Medulla oblongata (tissue), 1 donor: ENCODE measurements at regions not wholly inside any gene's neighbourhood (a gene's known extent, or its start where the extent isn't known, plus 50 kb on each side); places are given as distances from the start of the nearest gene placed in this dataset.
"Not testable (repeated sequence)": the region's sequence is repeated elsewhere in the genome, so short reads cannot be mapped to it uniquely, and the experiment has no call there.

Experiments used
- DNase-seq: peaks from one replicate; pipeline ENCODE4 v3.0.0-alpha.2; 2015; ENCODE audit errors: extremely low spot score

GRCh38 chr20:53773792-53774401 lies 180.3 kb upstream of the ZNF217 start:
- DNase-seq = no peak

- not testable (repeated sequence) for DNase-seq
Measured at GRCh38 chr20:53773066-53773791, 179.6 kb upstream of the ZNF217 start.

GRCh38 chr20:53769041-53769440 lies 175.4 kb upstream of the ZNF217 start:
- no peak for DNase-seq

DNA sequence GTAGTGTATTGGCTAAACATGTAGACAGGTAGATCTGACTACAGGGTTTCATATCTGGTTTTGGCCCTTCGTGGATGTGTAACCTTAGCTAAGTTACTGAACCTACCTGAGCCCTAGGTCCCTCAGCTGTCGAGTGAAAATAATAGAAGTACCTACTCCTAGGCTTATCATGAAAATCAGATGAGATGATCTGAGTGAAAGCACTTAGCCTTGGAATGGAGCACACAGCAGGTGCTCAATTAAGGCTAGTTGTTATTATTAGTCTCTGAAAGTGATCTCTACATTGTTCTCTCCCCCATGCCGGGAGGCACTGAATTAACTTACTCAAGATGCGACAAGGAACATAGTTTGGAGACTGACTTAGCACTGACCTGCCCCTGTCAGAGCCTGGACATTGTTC lies 174.7 kb upstream of the ZNF217 start:
- no peak for DNase-seq

- no peak for DNase-seq
Measured at GRCh38 chr20:53767206-53767930, 173.7 kb upstream of the ZNF217 start.

DNA sequence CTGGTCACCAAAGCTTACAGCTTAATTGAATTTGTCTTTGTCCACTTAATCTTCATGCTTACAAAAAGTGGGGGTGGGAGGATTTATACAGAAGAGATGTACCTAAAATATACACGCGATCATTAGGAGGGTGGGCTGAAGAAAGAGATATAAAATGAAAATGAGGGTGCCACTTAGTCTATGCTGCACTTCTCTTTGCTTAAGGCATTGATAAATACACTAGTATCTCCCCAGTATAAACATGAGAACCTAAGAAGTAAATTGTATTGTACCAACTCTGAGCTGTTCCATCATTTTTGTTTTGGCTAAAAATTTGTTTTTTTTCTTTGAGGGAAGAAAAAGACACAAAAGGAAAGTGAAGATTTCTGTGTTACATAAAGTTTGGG lies 170.8 kb upstream of the ZNF217 start:
- no peak for DNase-seq

DNA sequence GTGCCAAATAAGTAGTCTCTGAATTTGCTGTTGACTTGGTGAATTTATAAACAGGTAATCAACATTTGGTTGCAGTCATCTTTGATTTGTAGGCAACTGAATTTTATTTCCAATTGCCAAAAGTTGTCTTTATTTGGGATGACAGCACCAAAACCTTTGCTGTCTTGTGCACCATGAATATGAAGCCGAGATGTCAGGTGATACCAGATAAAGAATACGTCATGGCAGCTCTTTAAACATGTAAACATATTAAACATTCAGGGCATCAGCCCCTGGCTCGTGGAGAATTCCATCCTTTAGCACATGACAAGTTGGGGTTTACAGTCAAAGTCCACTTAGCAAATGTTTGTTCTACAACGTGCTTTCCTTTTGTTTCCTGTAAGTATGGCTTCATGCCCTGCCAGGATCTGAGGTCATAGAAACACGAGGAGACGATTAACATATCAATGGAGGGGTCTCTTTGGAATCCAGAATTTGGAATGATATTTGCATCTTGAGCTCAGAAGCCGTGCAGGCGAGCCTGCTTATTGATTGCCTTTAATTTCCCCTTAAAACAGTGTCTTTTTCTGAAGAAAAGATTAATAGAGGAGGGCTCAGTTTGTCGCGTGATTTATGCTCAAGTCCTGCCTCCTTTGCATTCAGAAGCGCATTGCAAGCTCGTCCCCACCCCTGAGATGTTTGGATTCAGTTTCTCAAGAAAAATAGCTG lies 170.2 kb upstream of the ZNF217 start:
- peak; percentile 13 for DNase-seq

DNA sequence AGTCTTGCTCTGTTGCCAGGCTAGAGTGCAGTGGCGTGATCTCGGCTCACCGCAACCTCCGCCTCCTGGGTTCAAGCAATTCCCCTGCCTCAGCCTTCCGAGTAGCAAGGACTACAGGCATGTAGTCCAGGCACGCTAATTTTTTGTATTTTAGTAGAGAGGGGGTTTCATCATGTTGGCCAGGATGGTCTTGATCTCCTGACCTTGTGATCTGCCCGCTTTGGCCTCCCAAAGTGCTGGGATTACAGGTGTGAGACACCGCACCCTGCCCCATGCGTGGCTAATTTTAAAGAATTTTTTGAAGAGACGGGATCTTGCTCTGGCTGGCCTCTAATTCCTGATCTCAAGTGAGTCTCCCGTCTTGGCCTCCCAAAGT lies 168.8 kb upstream of the ZNF217 start:
- not testable (repeated sequence) for DNase-seq

- DNase-seq = no peak
Measured at GRCh38 chr20:53760025-53760441, 166.4 kb upstream of the ZNF217 start.

DNA sequence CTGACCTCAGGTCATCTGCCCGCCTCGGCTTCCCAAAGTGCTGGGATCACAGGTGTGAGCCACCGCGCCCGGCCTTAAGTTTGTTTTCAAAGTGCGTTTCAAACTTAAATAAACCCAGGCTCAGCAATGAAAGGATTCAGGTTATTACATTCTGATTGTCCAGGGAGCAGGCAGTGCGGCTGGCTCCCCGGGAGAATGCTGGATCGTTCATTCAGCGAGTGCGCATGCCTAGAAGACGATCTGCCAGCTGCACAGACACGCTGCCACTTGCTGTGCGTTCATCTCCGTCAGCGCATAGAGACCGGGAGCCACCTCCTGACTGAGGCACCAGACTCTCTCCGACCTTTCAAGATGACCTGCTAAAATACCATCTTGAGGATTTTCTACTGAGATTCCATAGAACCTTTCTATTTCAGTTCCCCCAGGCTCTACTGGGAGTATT lies 163.9 kb upstream of the ZNF217 start:
- peak; percentile 61 for DNase-seq

DNA sequence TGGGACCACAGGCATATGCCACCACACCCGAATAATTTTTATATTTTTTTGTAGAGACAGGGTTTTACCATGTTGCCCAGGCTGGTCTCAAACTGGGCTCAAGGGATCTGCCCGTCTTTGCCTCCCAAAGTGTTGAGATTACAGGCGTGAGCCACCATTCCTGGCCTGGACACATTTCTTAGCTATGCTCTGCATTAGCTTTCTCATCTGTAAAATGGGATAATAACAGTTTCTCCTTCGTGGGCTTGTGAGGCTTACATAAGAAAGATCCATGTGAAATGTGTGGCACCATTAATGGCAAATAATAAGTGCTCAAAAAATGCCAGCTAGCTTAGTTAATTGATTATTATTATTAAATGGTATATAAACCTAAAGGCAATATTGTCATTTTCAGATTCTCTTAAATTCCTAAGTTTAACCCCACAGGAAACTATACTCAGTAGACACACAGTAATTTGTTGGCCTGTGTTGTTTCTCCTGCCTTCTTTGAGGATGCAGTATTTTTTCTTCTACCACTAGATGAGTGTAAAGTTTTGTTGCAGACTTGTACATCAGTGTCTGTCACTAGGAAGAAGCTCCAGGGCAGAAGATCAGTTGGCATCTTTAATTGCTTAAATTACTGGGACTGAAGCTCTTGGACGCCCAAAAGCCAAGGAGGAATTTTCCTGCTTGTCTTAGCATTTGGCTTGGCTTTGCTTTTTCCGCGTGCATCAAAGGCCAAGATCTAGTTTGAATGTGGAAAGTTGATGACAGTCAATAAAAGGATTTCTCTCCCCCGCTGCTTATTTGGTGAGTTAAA lies 162.3 kb upstream of the ZNF217 start:
- DNase-seq = no peak

- DNase-seq = no peak
Measured at GRCh38 chr20:53753880-53754459, 160.3 kb upstream of the ZNF217 start.

- no peak for DNase-seq
Measured at GRCh38 chr20:53752971-53753879, 159.6 kb upstream of the ZNF217 start.

DNA sequence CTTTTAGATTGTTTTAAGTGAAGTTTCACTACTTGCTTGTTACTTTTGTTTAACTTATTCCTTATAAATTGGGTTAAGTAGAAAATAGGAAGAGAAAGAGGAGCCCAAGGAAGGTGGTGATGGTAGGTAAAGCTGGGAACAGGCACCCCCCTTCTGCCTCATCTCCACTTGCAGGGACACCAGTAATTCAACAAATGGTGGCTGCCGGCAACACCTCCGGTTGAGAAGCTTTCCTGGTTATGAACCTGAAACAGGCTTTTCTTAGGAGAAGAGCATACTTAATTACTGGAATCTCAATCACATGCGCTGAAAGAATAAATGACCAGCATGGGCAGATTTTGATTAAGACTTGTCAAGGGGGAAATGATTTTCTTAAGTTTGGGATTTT lies 158.9 kb upstream of the ZNF217 start:
- DNase-seq = no peak

DNA sequence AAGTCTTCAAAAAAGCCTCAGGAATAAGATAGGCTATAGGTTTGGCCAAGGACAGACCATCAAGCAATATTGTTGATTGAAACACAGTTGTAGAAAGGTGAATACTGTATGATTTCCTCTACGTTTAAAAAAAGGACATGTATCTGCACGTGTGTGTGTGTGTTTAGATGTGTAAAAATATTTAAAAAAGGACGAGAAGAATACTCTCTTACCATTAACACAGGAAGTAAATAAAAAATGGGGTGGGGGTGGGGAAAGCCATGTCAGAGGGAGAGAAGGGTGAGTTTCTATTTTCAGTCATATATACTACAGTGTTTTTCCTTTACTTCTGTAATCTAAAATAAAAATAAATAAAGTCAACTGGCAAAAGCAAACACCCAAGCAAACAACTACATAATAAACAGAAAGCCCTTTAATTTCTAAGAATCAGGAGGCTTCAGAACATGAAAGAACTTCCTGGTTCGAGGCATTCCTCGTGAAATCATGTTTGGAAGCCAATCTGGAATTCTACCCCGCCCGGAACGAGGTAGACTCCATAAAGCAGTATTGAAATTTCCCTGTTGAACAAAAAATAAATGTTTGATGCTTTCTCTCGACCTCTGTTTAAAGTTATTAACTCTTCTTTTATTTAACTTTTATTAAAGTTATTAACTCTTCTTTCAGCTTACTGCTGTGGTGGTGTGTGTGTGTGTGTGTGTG lies 158.1 kb upstream of the ZNF217 start:
- DNase-seq = no peak

DNA sequence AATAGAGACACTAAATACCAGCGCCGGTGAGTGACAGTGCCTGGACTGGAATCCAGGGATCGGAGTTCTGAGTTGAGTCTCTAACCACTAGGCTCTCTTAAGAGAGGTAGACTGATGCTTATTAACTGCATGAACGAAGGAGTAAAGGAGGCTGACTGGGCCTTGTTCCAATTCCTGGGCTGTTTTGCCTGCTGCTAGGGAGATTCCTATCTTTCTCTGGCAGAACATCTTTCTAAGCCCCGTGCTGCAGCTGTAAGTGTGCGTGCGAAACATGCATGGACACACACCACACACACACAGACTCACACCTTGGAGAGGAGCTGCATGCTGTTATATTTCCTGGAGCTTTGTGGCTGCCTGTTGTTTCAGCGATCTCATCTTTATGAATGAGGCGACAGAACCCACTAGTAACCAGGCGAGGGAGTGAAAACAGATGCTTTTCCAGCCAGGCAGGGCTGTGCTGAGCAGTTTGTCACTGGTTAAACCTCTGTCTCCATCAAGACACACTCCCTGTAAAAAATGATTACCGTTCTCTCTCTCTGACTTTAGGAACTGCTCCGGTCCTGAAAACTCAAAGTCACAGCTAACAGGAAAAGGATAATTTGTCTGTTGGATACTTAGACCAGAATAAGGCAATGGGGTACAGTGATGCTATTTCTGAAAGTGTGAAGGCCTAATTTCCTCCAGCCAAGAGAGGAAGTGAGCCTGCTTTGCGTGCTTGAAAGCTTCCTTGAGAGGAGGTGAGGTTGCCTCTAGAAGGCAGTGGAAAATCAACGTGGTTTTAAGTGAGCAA lies 157.4 kb upstream of the ZNF217 start:
- DNase-seq = peak; percentile 71

DNA sequence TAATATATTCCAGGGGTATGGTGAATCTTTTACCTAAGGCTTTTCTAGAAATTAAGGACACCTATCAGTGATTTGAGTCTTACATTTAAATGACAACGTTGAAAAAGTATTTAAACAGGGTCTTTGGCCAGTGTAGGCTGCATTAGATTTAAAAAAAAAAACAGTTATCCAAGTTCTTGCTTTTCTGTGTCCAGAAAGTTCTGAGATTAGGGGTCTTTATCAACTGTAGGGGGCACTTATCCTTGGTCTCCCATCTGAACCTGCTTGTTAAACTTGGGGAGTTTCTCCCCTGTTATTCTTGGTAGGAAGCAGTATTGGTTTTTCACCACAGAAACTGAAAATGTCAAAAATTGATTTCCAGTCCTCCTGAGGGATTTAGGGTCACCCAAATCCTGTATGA lies 155.9 kb upstream of the ZNF217 start:
- no peak for DNase-seq

DNA sequence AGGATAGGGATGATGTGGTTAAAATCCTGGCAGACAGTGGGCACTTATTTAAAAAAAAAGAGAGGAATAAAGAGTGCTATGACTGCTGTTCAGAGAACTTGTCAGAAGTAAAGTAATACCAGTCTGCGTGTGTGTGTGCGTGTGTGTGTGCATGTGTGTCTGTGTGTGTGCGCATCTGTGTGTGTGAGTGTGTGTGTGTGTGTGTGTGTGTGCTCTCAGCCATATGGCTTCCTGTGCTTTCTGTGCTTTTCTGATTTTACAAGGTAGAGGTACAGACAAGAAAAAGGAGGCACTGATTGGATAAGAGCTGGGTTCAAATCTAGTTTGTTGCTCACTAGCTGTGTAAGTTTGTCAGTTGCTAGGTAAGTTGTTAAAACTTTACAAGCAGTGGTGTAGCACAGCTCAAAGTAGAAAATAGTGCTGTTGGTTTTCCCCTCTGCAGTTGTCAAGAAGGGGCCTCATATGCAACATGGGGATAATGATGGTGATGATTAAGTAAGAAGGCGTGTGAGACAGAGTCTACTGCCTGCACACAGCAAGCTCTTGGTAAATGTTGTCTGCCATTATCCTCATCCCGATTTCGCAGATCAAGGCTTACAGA lies 155.3 kb upstream of the ZNF217 start:
- no peak for DNase-seq
